GM19043 (cell line): ENCODE measurements at regions not wholly inside any gene's neighbourhood (a gene's known extent, or its start where the extent isn't known, plus 50 kb on each side); places are given as distances from the start of the nearest gene placed in this dataset.

Experiments used
- ATAC-seq: cut with Tn5 transposase; IDR thresholded peaks from one replicate; pipeline ENCODE4 v1.9.1; 2021; ENCODE audit warnings: low read depth; ENCODE audit not compliant: unreplicated experiment

- no peak for ATAC-seq
Observed at GRCh38 chr9:115597330-115597895, 479.5 kb upstream of the TNC start.

GRCh38 chr9:115598751-115599150 is 480.8 kb upstream of the TNC start:
- ATAC-seq = no peak

- ATAC-seq = no peak
Observed at GRCh38 chr9:115599898-115600297, 481.9 kb upstream of the TNC start.

- ATAC-seq = no peak
Observed at GRCh38 chr9:115601434-115601833, 483.5 kb upstream of the TNC start.

- no peak for ATAC-seq
Observed at GRCh38 chr9:115604831-115605483, 487.0 kb upstream of the TNC start.

- ATAC-seq = no peak
Observed at GRCh38 chr9:115606838-115607237, 488.9 kb upstream of the TNC start.

GRCh38 chr9:115614326-115614999 is 496.5 kb upstream of the TNC start:
- ATAC-seq = no peak

GRCh38 chr9:115615000-115615401 is 497.0 kb upstream of the TNC start:
- no peak for ATAC-seq

- ATAC-seq = no peak
Observed at GRCh38 chr9:115615821-115616665, 498.1 kb upstream of the TNC start.

- ATAC-seq = no peak
Observed at GRCh38 chr9:115616666-115617239, 498.8 kb upstream of the TNC start.

- no peak for ATAC-seq
Observed at GRCh38 chr9:115625251-115625650, 507.3 kb upstream of the TNC start.

GRCh38 chr9:115625954-115626353 is 508.0 kb upstream of the TNC start:
- no peak for ATAC-seq

- ATAC-seq = no peak
Observed at GRCh38 chr9:115627511-115627910, 509.6 kb upstream of the TNC start.

GRCh38 chr9:115628426-115628825 is 510.5 kb upstream of the TNC start:
- no peak for ATAC-seq

- ATAC-seq = no peak
Observed at GRCh38 chr9:115629879-115630840, 512.2 kb upstream of the TNC start.

- no peak for ATAC-seq
Observed at GRCh38 chr9:115632391-115632790, 514.4 kb upstream of the TNC start.

GRCh38 chr9:115633104-115633503 is 515.1 kb upstream of the TNC start:
- ATAC-seq = no peak

GRCh38 chr9:115635680-115636383 is 517.8 kb upstream of the PAPPA start:
- ATAC-seq = no peak

GRCh38 chr9:115636596-115636995 is 517.0 kb upstream of the PAPPA start:
- no peak for ATAC-seq
